ENCODE measurements at regions not wholly inside any gene's neighbourhood (a gene's known extent, or its start where the extent isn't known, plus 50 kb on each side); places are given as distances from the start of the nearest gene placed in this dataset.

DNA sequence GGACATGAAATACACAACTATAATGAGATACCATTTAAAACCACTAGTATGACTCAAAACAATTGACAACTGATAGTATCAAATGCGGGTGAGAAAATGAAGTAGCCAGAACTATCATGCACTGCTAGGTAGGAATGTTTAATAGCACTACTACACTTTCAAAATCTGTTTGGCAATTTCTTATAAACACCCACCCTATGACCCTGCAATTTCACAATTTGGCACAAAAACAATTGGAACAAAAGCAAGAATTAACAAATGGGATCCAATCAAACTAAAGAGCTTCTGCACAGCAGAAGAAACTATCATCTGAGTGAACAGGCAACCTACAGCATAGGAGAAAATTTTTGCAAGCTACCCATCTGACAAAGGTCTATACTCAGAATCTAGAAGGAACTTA lies 431.2 kb upstream of the GYPC start:
- no peak for TF ChIP-seq POLR2A (IDR thresholded peaks at IDR 0.05)
- TF ChIP-seq, protein P1, sequence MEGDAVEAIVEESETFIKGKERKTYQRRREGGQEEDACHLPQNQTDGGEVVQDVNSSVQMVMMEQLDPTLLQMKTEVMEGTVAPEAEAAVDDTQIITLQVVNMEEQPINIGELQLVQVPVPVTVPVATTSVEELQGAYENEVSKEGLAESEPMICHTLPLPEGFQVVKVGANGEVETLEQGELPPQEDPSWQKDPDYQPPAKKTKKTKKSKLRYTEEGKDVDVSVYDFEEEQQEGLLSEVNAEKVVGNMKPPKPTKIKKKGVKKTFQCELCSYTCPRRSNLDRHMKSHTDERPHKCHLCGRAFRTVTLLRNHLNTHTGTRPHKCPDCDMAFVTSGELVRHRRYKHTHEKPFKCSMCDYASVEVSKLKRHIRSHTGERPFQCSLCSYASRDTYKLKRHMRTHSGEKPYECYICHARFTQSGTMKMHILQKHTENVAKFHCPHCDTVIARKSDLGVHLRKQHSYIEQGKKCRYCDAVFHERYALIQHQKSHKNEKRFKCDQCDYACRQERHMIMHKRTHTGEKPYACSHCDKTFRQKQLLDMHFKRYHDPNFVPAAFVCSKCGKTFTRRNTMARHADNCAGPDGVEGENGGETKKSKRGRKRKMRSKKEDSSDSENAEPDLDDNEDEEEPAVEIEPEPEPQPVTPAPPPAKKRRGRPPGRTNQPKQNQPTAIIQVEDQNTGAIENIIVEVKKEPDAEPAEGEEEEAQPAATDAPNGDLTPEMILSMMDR (IDR thresholded peaks at IDR 0.05) = no peak
